GM12878 (cell line): ENCODE measurements at regions not wholly inside any gene's neighbourhood (a gene's known extent, or its start where the extent isn't known, plus 50 kb on each side); places are given as distances from the start of the nearest gene placed in this dataset.

Experiments
- EP300 ChIP-seq, 2 experiments: fragments of 150-350 bp in 1 of 2; IDR thresholded peaks; 2 replicates each; pipeline ENCODE4 v1.6.1; 2011 to 2012; ENCODE audit warnings: low read depth in 2 of 2, low read length in 2 of 2, borderline replicate concordance in 1 of 2, improper control_type of control experiment in 1 of 2, inconsistent platforms in 1 of 2; ENCODE audit not compliant: control insufficient read depth in 1 of 2
- FOXK2 ChIP-seq: fragments of 450-650 bp; IDR thresholded peaks from 2 replicates; pipeline ENCODE4 v1.6.1; 2017; ENCODE audit warnings: mild to moderate bottlenecking, moderate library complexity
- KDM1A ChIP-seq: fragments of 200-600 bp; sonication (generic); IDR thresholded peaks from 2 replicates; pipeline ENCODE4 v1.6.1; 2016; ENCODE audit warnings: borderline replicate concordance
- POLR2A ChIP-seq: IDR thresholded peaks from 2 replicates; pipeline ENCODE4 v1.6.1; 2011; ENCODE audit warnings: low read depth, mild to moderate bottlenecking, low read length
- SIN3A ChIP-seq: IDR thresholded peaks from 2 replicates; pipeline ENCODE4 v1.6.1; 2012; ENCODE audit warnings: low read depth, low read length, improper control_type of control experiment
- TBL1XR1 ChIP-seq: IDR thresholded peaks from 2 replicates; pipeline ENCODE4 v1.6.1; 2012; ENCODE audit warnings: low read depth, low read length, improper control_type of control experiment
- YY1 ChIP-seq: IDR thresholded peaks from 2 replicates; pipeline ENCODE4 v1.6.1; 2011; ENCODE audit warnings: low read depth, mild to moderate bottlenecking, low read length
- TF ChIP-seq, protein P1 (sequence below), 3 experiments: IDR thresholded peaks in 2 of 3; conservative IDR thresholded peaks in 1 of 3; 2 replicates each; pipeline ENCODE4 v1.5.1; 2011; ENCODE audit warnings: low read depth in 3 of 3, low read length in 3 of 3, mild to moderate bottlenecking in 3 of 3, control low read depth in 2 of 3, moderate library complexity in 2 of 3, inconsistent platforms in 1 of 3, mixed read lengths in 1 of 3; ENCODE audit not compliant: control insufficient read depth in 2 of 3, insufficient read depth in 1 of 3; ENCODE audit errors: extremely low read depth in 1 of 3
- TF ChIP-seq, protein P2 (sequence below): fragments of 450-650 bp; IDR thresholded peaks from 2 replicates; pipeline ENCODE4 v1.6.1; 2018; ENCODE audit warnings: mild to moderate bottlenecking, low read depth, moderate library complexity; ENCODE audit not compliant: partially characterized antibody

DNA sequence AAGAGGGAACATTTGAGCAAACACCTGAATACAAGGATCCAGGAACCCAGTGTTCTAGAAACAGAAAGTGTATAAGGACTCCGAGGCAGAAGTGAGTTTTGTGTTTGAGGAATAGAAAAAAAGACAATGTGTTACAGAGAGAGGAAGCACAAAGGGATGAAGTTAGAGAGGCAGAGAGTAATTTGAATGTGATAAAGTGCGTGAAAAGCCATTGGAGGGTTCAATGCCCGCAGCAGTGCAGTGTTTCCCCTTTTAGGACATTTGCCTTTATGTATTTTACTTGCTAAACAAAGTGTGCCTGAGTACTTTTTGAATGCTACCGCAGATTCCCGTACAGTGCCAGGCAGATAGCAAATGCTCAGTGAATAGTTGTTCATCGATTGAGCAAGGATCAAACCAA lies 508.5 kb downstream of the RAB38 start:
- no peak for TF ChIP-seq POLR2A
- TF ChIP-seq EP300 (IDR thresholded peaks at IDR 0.05; ENCODE audit: borderline replicate concordance in 1 of 2, control insufficient read depth in 1 of 2, low read depth in 2 of 2, low read length in 2 of 2), result no peak
- TF ChIP-seq, protein P1, sequence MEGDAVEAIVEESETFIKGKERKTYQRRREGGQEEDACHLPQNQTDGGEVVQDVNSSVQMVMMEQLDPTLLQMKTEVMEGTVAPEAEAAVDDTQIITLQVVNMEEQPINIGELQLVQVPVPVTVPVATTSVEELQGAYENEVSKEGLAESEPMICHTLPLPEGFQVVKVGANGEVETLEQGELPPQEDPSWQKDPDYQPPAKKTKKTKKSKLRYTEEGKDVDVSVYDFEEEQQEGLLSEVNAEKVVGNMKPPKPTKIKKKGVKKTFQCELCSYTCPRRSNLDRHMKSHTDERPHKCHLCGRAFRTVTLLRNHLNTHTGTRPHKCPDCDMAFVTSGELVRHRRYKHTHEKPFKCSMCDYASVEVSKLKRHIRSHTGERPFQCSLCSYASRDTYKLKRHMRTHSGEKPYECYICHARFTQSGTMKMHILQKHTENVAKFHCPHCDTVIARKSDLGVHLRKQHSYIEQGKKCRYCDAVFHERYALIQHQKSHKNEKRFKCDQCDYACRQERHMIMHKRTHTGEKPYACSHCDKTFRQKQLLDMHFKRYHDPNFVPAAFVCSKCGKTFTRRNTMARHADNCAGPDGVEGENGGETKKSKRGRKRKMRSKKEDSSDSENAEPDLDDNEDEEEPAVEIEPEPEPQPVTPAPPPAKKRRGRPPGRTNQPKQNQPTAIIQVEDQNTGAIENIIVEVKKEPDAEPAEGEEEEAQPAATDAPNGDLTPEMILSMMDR (IDR thresholded peaks at IDR 0.05 in 2 of 3, conservative IDR thresholded peaks at IDR 0.05 in 1 of 3; ENCODE audit: control insufficient read depth in 2 of 3, extremely low read depth in 1 of 3, insufficient read depth in 1 of 3, low read depth in 3 of 3, low read length in 3 of 3), result no peak
- TF ChIP-seq, protein P2, sequence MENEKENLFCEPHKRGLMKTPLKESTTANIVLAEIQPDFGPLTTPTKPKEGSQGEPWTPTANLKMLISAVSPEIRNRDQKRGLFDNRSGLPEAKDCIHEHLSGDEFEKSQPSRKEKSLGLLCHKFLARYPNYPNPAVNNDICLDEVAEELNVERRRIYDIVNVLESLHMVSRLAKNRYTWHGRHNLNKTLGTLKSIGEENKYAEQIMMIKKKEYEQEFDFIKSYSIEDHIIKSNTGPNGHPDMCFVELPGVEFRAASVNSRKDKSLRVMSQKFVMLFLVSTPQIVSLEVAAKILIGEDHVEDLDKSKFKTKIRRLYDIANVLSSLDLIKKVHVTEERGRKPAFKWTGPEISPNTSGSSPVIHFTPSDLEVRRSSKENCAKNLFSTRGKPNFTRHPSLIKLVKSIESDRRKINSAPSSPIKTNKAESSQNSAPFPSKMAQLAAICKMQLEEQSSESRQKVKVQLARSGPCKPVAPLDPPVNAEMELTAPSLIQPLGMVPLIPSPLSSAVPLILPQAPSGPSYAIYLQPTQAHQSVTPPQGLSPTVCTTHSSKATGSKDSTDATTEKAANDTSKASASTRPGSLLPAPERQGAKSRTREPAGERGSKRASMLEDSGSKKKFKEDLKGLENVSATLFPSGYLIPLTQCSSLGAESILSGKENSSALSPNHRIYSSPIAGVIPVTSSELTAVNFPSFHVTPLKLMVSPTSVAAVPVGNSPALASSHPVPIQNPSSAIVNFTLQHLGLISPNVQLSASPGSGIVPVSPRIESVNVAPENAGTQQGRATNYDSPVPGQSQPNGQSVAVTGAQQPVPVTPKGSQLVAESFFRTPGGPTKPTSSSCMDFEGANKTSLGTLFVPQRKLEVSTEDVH, result no peak
- TF ChIP-seq SIN3A, result no peak
- no peak for TF ChIP-seq FOXK2
- no peak for TF ChIP-seq TBL1XR1
- no peak for TF ChIP-seq YY1
- no peak for TF ChIP-seq KDM1A
